Activated CD4-positive, alpha-beta memory T cell treated with anti-CD3 and anti-CD28 coated beads for 36 hours (primary cell): ENCODE measurements at regions not wholly inside any gene's neighbourhood (a gene's known extent, or its start where the extent isn't known, plus 50 kb on each side); places are given as distances from the start of the nearest gene placed in this dataset.

ENCODE experiments used
- CTCF ChIA-PET: fragments of 350-600 bp; sonication (Branson Sonifier 250); formaldehyde crosslinking; loops from one replicate; lab custom pipeline; 2021; ENCODE audit warnings: antibody characterized with exemption, inconsistent platforms; lab: Charles Lee
- POLR2A ChIA-PET: fragments of 350-600 bp; sonication (Branson Sonifier 250); formaldehyde crosslinking; loops from one replicate; lab custom pipeline; 2021; ENCODE audit warnings: antibody characterized with exemption; lab: Charles Lee
- DNase-seq: peaks from one replicate; pipeline ENCODE4 v3.0.0-alpha.2; 2020
- H3K27ac Mint-ChIP-seq: one replicate; pipeline ENCODE4 v1.8.0; 2021; ENCODE audit warnings: mixed read lengths
- H3K27me3 Mint-ChIP-seq: one replicate; pipeline ENCODE4 v1.8.0; 2021; ENCODE audit warnings: mixed read lengths
- H3K36me3 Mint-ChIP-seq: one replicate; pipeline ENCODE4 v1.8.0; 2021; ENCODE audit warnings: mixed read lengths
- H3K4me1 Mint-ChIP-seq: one replicate; pipeline ENCODE4 v1.8.0; 2021; ENCODE audit warnings: low read depth, mixed read lengths
- H3K4me3 Mint-ChIP-seq: one replicate; pipeline ENCODE4 v1.8.0; 2021; ENCODE audit warnings: mild to moderate bottlenecking, mixed read lengths
- H3K9me3 Mint-ChIP-seq: one replicate; pipeline ENCODE4 v1.8.0; 2021; ENCODE audit warnings: mixed read lengths
- intact Hi-C: fragments of 100-400 bp; cut with micrococcal nuclease; formaldehyde crosslinking; loops from one replicate; pipeline ENCODE4 v1.15.1; 2023

GRCh38 chr1:29832471-29832870 lies 596.1 kb downstream of the PTPRU start:
- Mint-ChIP-seq H3K4me3 (no peak overlapping the region), H3K27me3 (peaks cover 6% of the 10 kb centered on the region), H3K27ac (no peak overlapping the region), H3K9me3 (no peaks in the 10 kb centered on the region), H3K4me1 (no peaks in the 10 kb centered on the region), H3K36me3 (no peaks in the 10 kb centered on the region)
- DNase-seq = no peak
- intact Hi-C loops = no loop called here
- POLR2A ChIA-PET = no interaction called here
- CTCF ChIA-PET = no interaction called here

DNA sequence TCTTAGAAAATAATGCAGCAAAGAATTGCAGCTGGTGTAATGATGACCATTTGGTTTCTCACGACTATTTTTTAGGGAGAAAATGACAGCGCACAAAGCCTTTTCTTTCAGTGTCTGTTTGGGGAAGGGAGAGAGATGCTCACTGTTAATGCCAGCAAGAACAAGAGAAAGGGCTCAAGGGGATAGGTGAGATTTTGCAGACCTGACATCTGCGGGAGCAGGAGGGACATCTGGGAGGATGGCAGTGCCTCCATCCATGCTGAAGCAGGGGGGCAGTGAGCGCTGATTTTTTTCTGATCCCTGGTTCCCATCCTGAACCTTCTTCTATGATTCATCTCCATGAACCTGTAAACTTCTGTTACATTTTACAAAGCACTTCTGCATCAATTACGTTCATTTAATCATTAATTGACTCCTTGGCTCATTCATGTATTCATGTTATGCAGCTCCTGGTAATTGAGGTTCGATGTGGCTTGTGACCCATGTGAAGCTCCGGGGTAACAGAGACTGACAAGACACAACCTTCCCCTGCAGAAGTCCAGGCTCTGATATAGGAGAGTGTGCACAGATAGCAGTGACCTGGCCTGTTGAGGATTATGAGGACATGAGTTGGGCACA lies 595.3 kb downstream of the PTPRU start:
- no peak overlapping the region for H3K27ac Mint-ChIP-seq
- CTCF ChIA-PET = no interaction called here
- intact Hi-C loops = no loop called here
- no peaks in the 10 kb centered on the region for H3K4me1 Mint-ChIP-seq
- no peak overlapping the region for H3K4me3 Mint-ChIP-seq
- POLR2A ChIA-PET = no interaction called here
- no peaks in the 10 kb centered on the region for H3K36me3 Mint-ChIP-seq
- DNase-seq = no peak
- no peaks in the 10 kb centered on the region for H3K9me3 Mint-ChIP-seq
- peaks cover 3% of the 10 kb centered on the region for H3K27me3 Mint-ChIP-seq

DNA sequence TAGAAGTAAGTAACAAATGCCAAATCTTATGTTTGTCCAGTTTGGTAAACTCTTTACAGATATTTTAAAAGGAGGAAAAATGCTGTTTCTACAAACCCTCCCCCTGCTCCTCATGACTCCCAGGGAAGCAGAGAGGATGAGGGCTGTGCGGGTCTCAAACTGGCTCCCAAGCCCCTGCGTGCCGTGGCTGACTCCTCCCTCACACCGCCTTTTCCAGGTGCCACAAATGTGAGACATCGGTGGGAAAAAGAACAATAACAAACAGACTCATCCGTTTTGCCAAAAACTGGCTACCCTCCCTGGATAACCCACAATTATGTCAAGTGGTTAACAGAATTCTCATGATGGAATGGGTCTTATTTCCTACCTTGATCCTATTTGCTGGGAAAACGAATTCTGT lies 594.6 kb downstream of the PTPRU start:
- POLR2A ChIA-PET = no interaction called here
- peaks cover 3% of the 10 kb centered on the region for H3K27me3 Mint-ChIP-seq
- H3K36me3 Mint-ChIP-seq = no peaks in the 10 kb centered on the region
- no peak for DNase-seq
- H3K9me3 Mint-ChIP-seq = no peaks in the 10 kb centered on the region
- intact Hi-C loops = no loop called here
- H3K4me1 Mint-ChIP-seq = no peaks in the 10 kb centered on the region
- H3K4me3 Mint-ChIP-seq = no peak overlapping the region
- H3K27ac Mint-ChIP-seq = no peak overlapping the region
- CTCF ChIA-PET = no interaction called here

GRCh38 chr1:29830383-29830782 lies 594.1 kb downstream of the PTPRU start:
- no peak overlapping the region for H3K4me3 Mint-ChIP-seq
- no peak for DNase-seq
- H3K4me1 Mint-ChIP-seq = no peaks in the 10 kb centered on the region
- CTCF ChIA-PET = no interaction called here
- POLR2A ChIA-PET = no interaction called here
- H3K36me3 Mint-ChIP-seq = no peaks in the 10 kb centered on the region
- H3K9me3 Mint-ChIP-seq = no peaks in the 10 kb centered on the region
- no peak overlapping the region for H3K27ac Mint-ChIP-seq
- H3K27me3 Mint-ChIP-seq = peaks cover 3% of the 10 kb centered on the region
- intact Hi-C loops = no loop called here

GRCh38 chr1:29829448-29830344 lies 593.4 kb downstream of the PTPRU start:
- Mint-ChIP-seq H3K27ac (no peak overlapping the region), H3K4me3 (no peak overlapping the region), H3K27me3 (peaks cover 3% of the 10 kb centered on the region), H3K36me3 (no peaks in the 10 kb centered on the region), H3K9me3 (no peaks in the 10 kb centered on the region), H3K4me1 (no peaks in the 10 kb centered on the region)
- ChIA-PET CTCF (no interaction called here), POLR2A (no interaction called here)
- intact Hi-C loops = no loop called here
- no peak for DNase-seq

GRCh38 chr1:29828526-29829447 lies 592.5 kb downstream of the PTPRU start:
- CTCF ChIA-PET = no interaction called here
- Mint-ChIP-seq H3K27ac (no peak overlapping the region), H3K4me3 (no peak overlapping the region), H3K27me3 (peaks cover 3% of the 10 kb centered on the region), H3K4me1 (no peaks in the 10 kb centered on the region), H3K9me3 (no peaks in the 10 kb centered on the region), H3K36me3 (no peaks in the 10 kb centered on the region)
- no peak for DNase-seq
- intact Hi-C loops = no loop called here
- POLR2A ChIA-PET = no interaction called here

DNA sequence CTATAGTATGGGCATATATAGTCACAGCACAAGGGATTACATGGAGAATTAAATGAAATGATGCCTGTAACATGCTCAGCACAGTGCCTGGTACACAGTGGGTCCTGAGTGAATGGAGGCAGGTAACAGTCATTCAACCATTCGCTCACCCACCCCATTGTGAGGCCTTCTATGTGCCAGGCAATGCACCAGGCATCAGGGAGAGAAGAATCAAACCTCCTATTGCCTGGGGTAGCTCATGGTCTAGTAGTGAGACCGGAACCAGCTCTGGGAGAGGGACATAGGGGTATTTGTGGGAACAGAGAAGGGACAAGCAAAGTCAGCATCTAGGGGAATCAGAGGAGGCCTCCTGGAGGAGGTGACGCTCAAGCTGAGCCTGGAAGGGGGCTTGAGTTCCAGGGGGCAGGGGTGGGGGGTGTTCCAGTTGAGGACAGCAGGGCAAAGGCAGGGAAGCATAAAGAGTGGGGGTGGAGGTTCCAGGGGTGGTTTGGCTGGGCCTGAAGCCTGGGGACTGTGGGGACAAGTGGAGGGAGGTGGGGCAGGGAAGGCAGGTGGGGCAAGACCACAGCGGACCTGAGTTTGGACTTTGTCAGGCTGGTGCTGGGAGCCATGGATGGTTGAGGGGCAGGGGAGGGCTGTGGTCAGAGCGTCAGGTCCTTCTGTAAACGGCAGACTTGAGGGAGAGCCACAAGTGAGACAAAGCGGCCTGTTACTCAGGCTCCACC lies 591.6 kb downstream of the PTPRU start:
- Mint-ChIP-seq H3K27ac (no peak overlapping the region), H3K4me3 (no peak overlapping the region), H3K4me1 (no peaks in the 10 kb centered on the region), H3K9me3 (no peaks in the 10 kb centered on the region), H3K36me3 (no peaks in the 10 kb centered on the region), H3K27me3 (peaks cover 5% of the 10 kb centered on the region)
- ChIA-PET POLR2A (no interaction called here), CTCF (no interaction called here)
- intact Hi-C loops = no loop called here
- no peak for DNase-seq

GRCh38 chr1:29827237-29827750 lies 591.0 kb downstream of the PTPRU start:
- H3K9me3 Mint-ChIP-seq = no peaks in the 10 kb centered on the region
- CTCF ChIA-PET = no interaction called here
- POLR2A ChIA-PET = no interaction called here
- DNase-seq = no peak
- no peaks in the 10 kb centered on the region for H3K4me1 Mint-ChIP-seq
- no peak overlapping the region for H3K27ac Mint-ChIP-seq
- peaks cover 3% of the 10 kb centered on the region for H3K27me3 Mint-ChIP-seq
- intact Hi-C loops = no loop called here
- H3K36me3 Mint-ChIP-seq = no peaks in the 10 kb centered on the region
- H3K4me3 Mint-ChIP-seq = no peak overlapping the region

- Mint-ChIP-seq H3K4me1 (no peaks in the 10 kb centered on the region), H3K4me3 (no peak overlapping the region), H3K27ac (no peak overlapping the region), H3K9me3 (no peaks in the 10 kb centered on the region), H3K36me3 (no peaks in the 10 kb centered on the region), H3K27me3 (peaks cover 3% of the 10 kb centered on the region)
- ChIA-PET POLR2A (no interaction called here), CTCF (no interaction called here)
- DNase-seq = no peak
- intact Hi-C loops = no loop called here
These were observed 590.3 kb downstream of the PTPRU start for GRCh38 chr1:29826646-29827045.

DNA sequence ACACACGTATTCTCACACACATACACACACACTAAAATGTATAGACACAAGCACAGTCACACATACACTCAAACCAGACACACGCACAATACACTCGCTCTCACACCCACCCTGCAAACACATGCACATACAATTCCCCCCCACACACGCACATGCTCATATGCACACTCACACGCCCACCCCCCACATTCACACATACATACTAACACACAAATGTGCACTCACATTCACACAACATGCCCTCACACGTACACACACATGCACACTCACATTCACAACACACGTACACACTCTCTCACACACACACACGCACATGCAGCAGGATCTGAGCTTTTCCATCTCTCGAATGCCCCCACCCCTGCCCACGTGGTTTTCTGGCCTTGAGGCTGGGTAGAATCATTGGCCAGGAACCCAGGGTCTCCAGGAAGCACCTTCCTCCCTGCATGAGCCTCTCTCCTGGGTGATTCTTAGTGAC lies 589.7 kb downstream of the PTPRU start:
- no peaks in the 10 kb centered on the region for H3K9me3 Mint-ChIP-seq
- H3K27me3 Mint-ChIP-seq = peaks cover 9% of the 10 kb centered on the region
- no peaks in the 10 kb centered on the region for H3K36me3 Mint-ChIP-seq
- no peak overlapping the region for H3K27ac Mint-ChIP-seq
- CTCF ChIA-PET = no interaction called here
- H3K4me1 Mint-ChIP-seq = no peaks in the 10 kb centered on the region
- POLR2A ChIA-PET = no interaction called here
- no peak for DNase-seq
- no peak overlapping the region for H3K4me3 Mint-ChIP-seq
- intact Hi-C loops = no loop called here

DNA sequence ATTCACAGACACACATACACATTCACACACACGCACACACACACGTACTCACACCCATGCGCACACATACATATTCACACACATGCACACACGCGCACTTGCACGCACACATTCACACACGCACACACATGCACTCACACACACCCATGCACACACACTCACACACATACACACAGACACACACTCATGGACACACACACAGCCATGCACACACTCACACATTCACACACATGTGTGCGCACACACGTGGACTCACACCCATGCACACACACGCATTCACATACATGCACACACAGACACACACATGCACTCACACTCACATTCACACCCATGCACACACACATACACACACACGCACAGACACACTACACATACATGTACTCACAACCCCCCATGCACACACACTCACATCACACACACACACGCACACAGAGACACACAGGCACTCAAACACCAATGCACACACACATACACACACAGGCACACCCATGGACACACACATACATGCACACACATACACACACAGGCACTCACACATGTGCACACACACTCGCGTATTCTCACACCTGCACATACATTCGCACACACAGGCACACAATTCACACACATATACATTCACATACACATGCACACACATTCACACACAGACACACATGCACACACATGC lies 589.1 kb downstream of the PTPRU start:
- Mint-ChIP-seq H3K36me3 (no peaks in the 10 kb centered on the region), H3K27ac (no peak overlapping the region), H3K27me3 (peaks cover 10% of the 10 kb centered on the region), H3K4me3 (no peak overlapping the region), H3K4me1 (no peaks in the 10 kb centered on the region), H3K9me3 (no peaks in the 10 kb centered on the region)
- DNase-seq = no peak
- ChIA-PET POLR2A (no interaction called here), CTCF (no interaction called here)
- intact Hi-C loops = no loop called here
